Neural cell (in vitro differentiated cells): ENCODE measurements at regions not wholly inside any gene's neighbourhood (a gene's known extent, or its start where the extent isn't known, plus 50 kb on each side); places are given as distances from the start of the nearest gene placed in this dataset.

Experiments
- H2AFZ ChIP-seq: fragments of 200-600, 300-800 bp; sonication (generic), shearing (Covaris generic); 2 replicates; pipeline ENCODE4 v1.6.0; 2014; ENCODE audit warnings: low read depth, mild to moderate bottlenecking, antibody characterized with exemption, low read length, moderate library complexity
- H3F3A ChIP-seq: fragments of 200-600 bp; shearing (Covaris generic); 2 replicates; pipeline ENCODE4 v1.6.1; 2016; ENCODE audit warnings: mild to moderate bottlenecking, moderate library complexity, mixed read lengths, antibody characterized with exemption, low read length; ENCODE audit not compliant: insufficient read depth, poor library complexity, severe bottlenecking
- H3K27ac ChIP-seq: fragments of 200-600, 300-800 bp; sonication (generic), shearing (Covaris generic); 2 replicates; pipeline ENCODE4 v1.5.1; 2014; ENCODE audit warnings: mild to moderate bottlenecking, low read length, moderate library complexity
- H3K27me3 ChIP-seq: fragments of 300-800, 200-600 bp; sonication (generic), shearing (Covaris generic); 2 replicates; pipeline ENCODE4 v1.6.0; 2014; ENCODE audit warnings: mild to moderate bottlenecking, low read depth, low read length, moderate library complexity; ENCODE audit not compliant: insufficient read depth
- H3K36me3 ChIP-seq: fragments of 300-800, 200-600 bp; sonication (generic), shearing (Covaris generic); 2 replicates; pipeline ENCODE4 v1.5.1; 2014; ENCODE audit warnings: mild to moderate bottlenecking, antibody characterized with exemption, low read length, moderate library complexity; ENCODE audit not compliant: insufficient read depth
- H3K4me2 ChIP-seq: fragments of 300-800, 200-600 bp; sonication (generic), shearing (Covaris generic); 2 replicates; pipeline ENCODE4 v1.6.0; 2014; ENCODE audit warnings: mild to moderate bottlenecking, low read length
- H3K4me3 ChIP-seq: fragments of 300-800, 200-600 bp; sonication (generic), shearing (Covaris generic); 2 replicates; pipeline ENCODE4 v1.5.1; 2014; ENCODE audit warnings: mild to moderate bottlenecking, low read length, moderate library complexity
- H3K79me2 ChIP-seq: fragments of 200-600 bp; shearing (Covaris generic); replicated peaks from 2 replicates; pipeline ENCODE4 v1.6.0; 2014; ENCODE audit warnings: mild to moderate bottlenecking, low read length, moderate library complexity; ENCODE audit not compliant: insufficient read depth
- H3K9ac ChIP-seq: fragments of 300-800, 200-600 bp; sonication (generic), shearing (Covaris generic); 2 replicates; pipeline ENCODE4 v1.6.1; 2016; ENCODE audit warnings: mild to moderate bottlenecking, low read length, mixed read lengths
- H3K9me2 ChIP-seq: fragments of 200-600 bp; shearing (Covaris generic); 2 replicates; pipeline ENCODE4 v1.6.1; 2016; ENCODE audit warnings: mild to moderate bottlenecking, low read length, mixed read lengths; ENCODE audit not compliant: insufficient read depth
- H3K9me3 ChIP-seq: fragments of 200-600, 300-800 bp; sonication (generic), shearing (Covaris generic); 2 replicates; pipeline ENCODE4 v1.6.1; 2016; ENCODE audit warnings: mild to moderate bottlenecking, mixed run types, low read length, moderate library complexity, mixed read lengths
- H4K20me1 ChIP-seq: fragments of 200-600 bp; shearing (Covaris generic); 2 replicates; pipeline ENCODE4 v1.6.1; 2016; ENCODE audit warnings: mild to moderate bottlenecking, mixed run types; ENCODE audit not compliant: insufficient read depth
- CTCF ChIP-seq: fragments of 450-650 bp; IDR thresholded peaks from 2 replicates; pipeline ENCODE4 v1.5.1; 2014; ENCODE audit warnings: antibody characterized with exemption, mild to moderate bottlenecking, moderate library complexity; ENCODE audit not compliant: poor library complexity, severe bottlenecking
- EP300 ChIP-seq: fragments of 450-650 bp; conservative IDR thresholded peaks from 2 replicates; pipeline ENCODE4 v1.6.1; 2014; ENCODE audit warnings: antibody characterized with exemption, mild to moderate bottlenecking, moderate library complexity; ENCODE audit not compliant: poor library complexity, severe bottlenecking
- EZH2 ChIP-seq: fragments of 200-600, 300-800 bp; shearing (Covaris generic), sonication (generic); IDR thresholded peaks from 2 replicates; pipeline ENCODE4 v1.6.1; 2014; ENCODE audit warnings: antibody characterized with exemption, low read length, borderline replicate concordance, mild to moderate bottlenecking; ENCODE audit not compliant: insufficient read depth, poor library complexity, severe bottlenecking
- MXI1 ChIP-seq: fragments of 450-650 bp; conservative IDR thresholded peaks from 2 replicates; pipeline ENCODE4 v1.6.1; 2014; ENCODE audit warnings: antibody characterized with exemption, mild to moderate bottlenecking; ENCODE audit not compliant: poor library complexity, severe bottlenecking
- POLR2AphosphoS5 ChIP-seq: IDR thresholded peaks from 2 replicates; pipeline ENCODE4 v1.6.1; 2012
- RAD21 ChIP-seq: fragments of 450-650 bp; conservative IDR thresholded peaks from 2 replicates; pipeline ENCODE4 v1.6.1; 2014; ENCODE audit warnings: antibody characterized with exemption, mild to moderate bottlenecking, moderate library complexity
- REST ChIP-seq: IDR thresholded peaks from 2 replicates; pipeline ENCODE4 v1.6.1; 2012; ENCODE audit warnings: borderline replicate concordance
- SMC3 ChIP-seq: fragments of 450-650 bp; conservative IDR thresholded peaks from 2 replicates; pipeline ENCODE4 v1.6.1; 2014; ENCODE audit warnings: antibody characterized with exemption, mild to moderate bottlenecking, moderate library complexity; ENCODE audit not compliant: poor library complexity
- TAF1 ChIP-seq: IDR thresholded peaks from 2 replicates; pipeline ENCODE4 v1.6.1; 2012; ENCODE audit warnings: low read depth

GRCh38 chr13:34777914-34778303, 164.2 kb upstream of the NBEA start:
- H3F3A ChIP-seq, result no peaks in the 10 kb centered on the region
- TF ChIP-seq EP300 (no peak), POLR2AphosphoS5 (no peak), RAD21 (no peak), EZH2 (no peak)
- no peak overlapping the region for H3K4me2 ChIP-seq
- H3K79me2 ChIP-seq, result no peaks in the 10 kb centered on the region
- no peak overlapping the region for H3K9ac ChIP-seq
- no peaks in the 10 kb centered on the region for H3K9me3 ChIP-seq
- no peak overlapping the region for H2AFZ ChIP-seq
- no peak overlapping the region for H3K27ac ChIP-seq
- H4K20me1 ChIP-seq, result no peaks in the 10 kb centered on the region
- no peaks in the 10 kb centered on the region for H3K36me3 ChIP-seq
- no peaks in the 10 kb centered on the region for H3K27me3 ChIP-seq
- H3K4me3 ChIP-seq, result no peak overlapping the region
- no peaks in the 10 kb centered on the region for H3K9me2 ChIP-seq

GRCh38 chr13:34779171-34779570, 162.9 kb upstream of the NBEA start:
- Histone ChIP-seq H3F3A (no peaks in the 10 kb centered on the region), H3K27me3 (no peaks in the 10 kb centered on the region), H3K9me3 (no peaks in the 10 kb centered on the region), H3K79me2 (no peaks in the 10 kb centered on the region), H4K20me1 (no peaks in the 10 kb centered on the region), H3K4me3 (no peak overlapping the region), H3K9ac (no peak overlapping the region), H3K9me2 (no peaks in the 10 kb centered on the region), H3K4me2 (no peak overlapping the region), H2AFZ (no peak overlapping the region), H3K27ac (no peak overlapping the region), H3K36me3 (no peaks in the 10 kb centered on the region)
- no peak for TF ChIP-seq TAF1
- no peak for TF ChIP-seq EP300
- no peak for TF ChIP-seq RAD21
- no peak for TF ChIP-seq CTCF
- TF ChIP-seq MXI1, result no peak
- TF ChIP-seq REST, result no peak
- no peak for TF ChIP-seq EZH2
- no peak for TF ChIP-seq SMC3
- TF ChIP-seq POLR2AphosphoS5, result no peak

GRCh38 chr13:34793301-34793700, 148.8 kb upstream of the NBEA start:
- H3K9me3 ChIP-seq, result no peaks in the 10 kb centered on the region
- no peaks in the 10 kb centered on the region for H4K20me1 ChIP-seq
- no peaks in the 10 kb centered on the region for H3K27me3 ChIP-seq
- no peak overlapping the region for H3K27ac ChIP-seq
- no peak overlapping the region for H3K4me2 ChIP-seq
- H3K9ac ChIP-seq, result no peak overlapping the region
- no peaks in the 10 kb centered on the region for H3K36me3 ChIP-seq
- H2AFZ ChIP-seq, result no peak overlapping the region
- H3K9me2 ChIP-seq, result no peaks in the 10 kb centered on the region
- H3F3A ChIP-seq, result no peaks in the 10 kb centered on the region
- TF ChIP-seq REST (no peak), CTCF (no peak), SMC3 (no peak), EZH2 (no peak), EP300 (no peak), RAD21 (no peak), MXI1 (no peak)
- no peaks in the 10 kb centered on the region for H3K79me2 ChIP-seq
- H3K4me3 ChIP-seq, result no peak overlapping the region
